HUES6 (cell line): ENCODE measurements at regions not wholly inside any gene's neighbourhood (a gene's known extent, or its start where the extent isn't known, plus 50 kb on each side); places are given as distances from the start of the nearest gene placed in this dataset.
"Not testable (repeated sequence)": the region's sequence is repeated elsewhere in the genome, so short reads cannot be mapped to it uniquely, and the experiment has no call there.

Experiments used
- H3K27ac ChIP-seq: 2 replicates; pipeline ENCODE4 v1.7.0; 2013; ENCODE audit warnings: low read depth, mild to moderate bottlenecking, low read length, inconsistent platforms
- H3K27me3 ChIP-seq: 2 replicates; pipeline ENCODE4 v1.6.1; 2013; ENCODE audit warnings: low read length; ENCODE audit not compliant: control insufficient read depth, insufficient read depth
- H3K36me3 ChIP-seq: 2 replicates; pipeline ENCODE4 v1.6.1; 2013; ENCODE audit warnings: low read length; ENCODE audit not compliant: control insufficient read depth, insufficient read depth
- H3K4me1 ChIP-seq: 2 replicates; pipeline ENCODE4 v1.6.1; 2013; ENCODE audit warnings: low read length; ENCODE audit not compliant: control insufficient read depth, insufficient read depth
- H3K4me3 ChIP-seq: 2 replicates; pipeline ENCODE4 v1.5.1; 2013; ENCODE audit warnings: low read depth, low read length
- H3K9ac ChIP-seq: one replicate; pipeline ENCODE4 v1.6.1; 2013; ENCODE audit warnings: mild to moderate bottlenecking, low read length
- H3K9me3 ChIP-seq: 2 replicates; pipeline ENCODE4 v1.6.1; 2013; ENCODE audit warnings: low read depth, low read length; ENCODE audit not compliant: control insufficient read depth, insufficient read depth

DNA sequence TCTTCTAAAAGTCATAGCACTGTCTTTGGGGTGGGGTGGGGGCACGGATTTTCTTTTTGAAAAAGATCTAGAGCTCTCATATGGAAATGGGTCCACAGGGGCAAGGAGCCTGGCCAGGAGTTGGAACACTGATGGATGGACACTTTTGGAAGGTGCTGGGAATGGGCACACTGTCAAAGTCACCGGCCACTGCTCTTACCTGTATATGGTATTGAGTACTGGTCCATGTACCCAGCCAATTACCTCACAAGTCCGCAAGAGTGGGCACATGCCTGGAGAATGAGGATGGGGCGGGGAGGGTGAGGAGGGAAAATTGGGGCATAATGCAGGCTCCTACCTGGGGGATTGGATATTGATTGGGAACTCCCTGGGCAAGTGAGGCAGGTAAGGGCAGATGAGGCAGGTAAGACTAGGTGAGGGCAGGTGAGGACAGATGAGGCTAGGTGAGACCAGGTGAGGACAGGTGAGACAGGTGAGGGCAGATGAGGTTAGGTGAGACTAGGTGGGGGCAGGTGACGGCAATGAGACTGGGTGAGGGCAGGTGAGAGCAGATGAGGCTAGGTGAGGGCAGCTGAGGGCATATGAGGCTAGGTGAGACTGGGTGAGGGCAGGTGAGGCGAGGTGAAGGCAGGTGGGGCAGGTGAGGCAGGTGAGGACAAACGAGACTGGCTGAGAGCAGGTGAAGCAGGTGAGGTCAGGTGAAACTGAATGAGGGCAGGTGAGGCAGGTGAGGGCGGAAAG, 167.9 kb downstream of the NRN1 start:
- Histone ChIP-seq H3K4me1 (no peaks in the 10 kb centered on the region), H3K36me3 (no peaks in the 10 kb centered on the region), H3K4me3 (no peak overlapping the region), H3K9me3 (peaks cover 8% of the 10 kb centered on the region; the same call in 1 of the 2 replicates), H3K27me3 (peaks cover 35% of the 10 kb centered on the region), H3K9ac (no peak overlapping the region), H3K27ac (no peak overlapping the region)

DNA sequence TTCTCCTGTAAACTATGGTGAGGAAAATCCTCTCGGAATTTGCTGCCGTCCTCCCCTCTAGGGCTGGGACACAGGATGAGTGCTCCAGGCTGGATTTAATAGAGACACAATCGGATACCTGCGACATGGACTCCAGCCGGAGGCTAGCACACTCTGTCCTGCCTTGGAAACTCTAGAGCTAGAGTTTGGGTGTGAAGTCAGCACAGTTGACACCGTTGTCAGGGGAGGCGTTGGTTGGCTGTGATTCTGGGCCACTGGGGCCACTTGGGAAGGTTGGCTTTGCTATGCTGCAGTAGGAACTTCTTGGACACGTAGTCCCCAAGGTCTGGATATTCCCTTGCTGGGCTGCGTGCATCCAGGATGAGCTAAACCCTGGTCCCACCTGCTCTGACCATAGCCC, 169.4 kb downstream of the NRN1 start:
- Histone ChIP-seq H3K4me3 (no peak overlapping the region), H3K4me1 (no peaks in the 10 kb centered on the region), H3K36me3 (no peaks in the 10 kb centered on the region), H3K27ac (no peak overlapping the region), H3K9ac (no peak overlapping the region), H3K27me3 (peaks cover 25% of the 10 kb centered on the region), H3K9me3 (peaks cover 8% of the 10 kb centered on the region; the same call in 1 of the 2 replicates)

DNA sequence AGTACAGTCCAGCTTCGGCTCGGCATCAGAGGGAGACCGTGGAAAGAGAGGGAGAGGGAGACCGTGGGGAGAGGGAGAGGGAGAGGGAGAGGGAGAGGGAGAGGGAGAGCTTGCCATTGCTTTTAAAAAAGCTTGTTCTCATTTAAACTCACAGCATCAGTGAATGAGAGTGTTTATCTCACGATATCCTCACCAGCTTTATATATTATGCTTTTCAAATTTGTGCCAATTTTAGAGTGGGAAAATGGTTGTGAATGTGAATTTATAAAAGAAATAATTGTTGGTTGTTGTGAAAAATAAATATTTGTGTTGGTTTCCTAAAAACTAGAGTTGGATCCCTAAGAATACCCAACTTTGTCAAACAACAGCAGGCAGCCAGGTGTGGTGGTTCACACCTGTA, 170.1 kb downstream of the NRN1 start:
- not testable (repeated sequence) for H3K9me3 ChIP-seq, H3K4me1 ChIP-seq, H3K9ac ChIP-seq, H3K4me3 ChIP-seq, H3K27ac ChIP-seq, H3K36me3 ChIP-seq
- peaks cover 25% of the 10 kb centered on the region for H3K27me3 ChIP-seq

DNA sequence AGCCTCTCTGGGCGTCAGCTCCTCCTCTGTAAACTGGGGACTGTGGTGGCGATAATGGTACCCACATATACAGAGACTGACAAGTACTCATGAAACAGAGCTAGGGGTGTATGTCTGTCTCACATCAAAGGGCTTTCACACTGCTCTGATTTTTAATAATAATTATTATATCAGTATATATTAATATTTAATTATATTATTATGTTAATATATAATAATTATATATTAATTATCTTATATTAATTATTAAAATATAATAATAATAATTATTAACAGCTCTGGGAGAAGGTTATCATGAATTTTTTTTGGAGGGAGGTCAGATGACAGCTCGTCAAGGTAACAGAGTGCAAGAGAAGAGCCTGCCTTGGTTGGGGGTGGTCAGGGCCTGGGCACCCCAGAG, 173.6 kb downstream of the NRN1 start:
- Histone ChIP-seq H3K27ac (no peak overlapping the region), H3K27me3 (no peaks in the 10 kb centered on the region; the same call in 1 of the 2 replicates), H3K9me3 (peaks cover 8% of the 10 kb centered on the region; the same call in 1 of the 2 replicates), H3K4me1 (no peaks in the 10 kb centered on the region), H3K36me3 (no peaks in the 10 kb centered on the region), H3K9ac (no peak overlapping the region), H3K4me3 (no peak overlapping the region)

DNA sequence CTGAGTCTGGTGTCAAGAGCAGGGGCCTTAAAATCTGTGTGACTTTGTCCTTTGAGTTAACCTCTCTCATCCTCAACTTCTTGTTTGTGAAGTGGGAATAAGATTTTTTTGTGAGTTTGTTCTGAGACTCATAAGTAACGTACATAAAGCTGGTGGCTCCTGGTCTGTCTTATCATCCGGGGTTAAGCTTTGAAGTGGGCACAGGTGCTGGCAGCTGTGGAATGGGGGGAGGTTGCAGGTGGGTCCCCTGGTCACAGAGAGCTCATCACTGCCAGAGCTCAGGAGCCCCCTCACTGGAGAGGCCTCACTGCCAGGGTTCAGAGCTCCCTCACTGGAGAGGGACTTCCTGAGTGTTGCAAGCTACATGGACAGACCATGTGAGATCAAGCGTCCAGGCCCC, 174.1 kb downstream of the NRN1 start:
- no peak overlapping the region for H3K9ac ChIP-seq
- no peaks in the 10 kb centered on the region for H3K4me1 ChIP-seq
- H3K36me3 ChIP-seq = no peaks in the 10 kb centered on the region
- H3K4me3 ChIP-seq = no peak overlapping the region
- peaks cover 8% of the 10 kb centered on the region; the same call in 1 of the 2 replicates for H3K9me3 ChIP-seq
- no peak overlapping the region for H3K27ac ChIP-seq
- H3K27me3 ChIP-seq = no peaks in the 10 kb centered on the region; the same call in 1 of the 2 replicates

DNA sequence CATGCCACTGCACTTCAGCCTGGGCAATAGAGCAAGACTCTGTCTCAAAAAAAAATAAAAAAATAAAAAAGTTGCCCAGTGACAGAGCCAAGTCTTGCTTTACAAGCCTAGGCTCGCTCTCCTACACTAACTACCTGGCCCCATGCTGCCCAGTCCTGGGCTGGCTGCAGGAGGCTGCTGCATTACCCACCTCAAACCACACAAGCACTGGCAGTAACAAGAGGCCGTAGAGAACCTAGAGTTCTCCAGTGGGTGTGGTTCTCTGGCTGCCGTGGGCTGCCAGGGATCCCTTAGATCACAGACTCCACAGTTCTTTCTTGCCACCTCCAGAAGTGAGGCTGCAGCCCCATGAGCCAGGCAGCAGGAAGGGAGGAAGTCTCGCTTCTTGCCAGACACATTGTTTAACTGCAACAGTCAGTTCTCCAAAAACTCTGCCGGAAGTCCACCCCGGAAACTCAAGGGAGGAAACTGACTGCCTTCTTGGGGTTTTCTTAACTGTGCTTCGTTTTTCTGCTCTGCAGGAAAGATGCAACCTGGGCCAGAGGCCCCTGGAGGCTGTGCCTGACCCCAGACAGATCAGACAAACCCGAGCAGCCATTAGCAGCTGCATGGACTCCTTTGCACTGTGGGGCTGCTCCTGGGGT, 175.4 kb downstream of the NRN1 start:
- not testable (repeated sequence) for H3K9ac ChIP-seq, H3K4me3 ChIP-seq, H3K27ac ChIP-seq

DNA sequence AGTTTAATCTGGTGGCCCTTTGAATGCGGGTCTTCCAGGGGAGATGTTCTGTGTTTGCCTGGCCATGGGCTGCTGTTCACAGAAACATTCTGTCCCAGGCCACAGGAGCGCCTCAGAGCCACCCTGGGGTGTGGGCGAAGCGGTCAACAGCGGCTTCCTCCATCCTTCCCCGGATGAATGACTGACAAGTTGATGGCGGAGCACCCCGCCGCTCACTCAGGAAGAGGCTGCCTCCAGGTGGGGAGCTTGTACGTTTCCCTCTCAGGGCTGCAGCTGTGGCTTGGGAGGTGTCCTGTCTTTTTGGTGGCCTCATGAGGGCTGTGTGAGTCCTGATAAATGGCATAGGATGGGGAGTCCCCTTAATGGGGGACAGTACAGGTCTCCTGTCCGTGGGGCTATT, 178.4 kb downstream of the NRN1 start:
- Histone ChIP-seq H3K4me1 (no peaks in the 10 kb centered on the region), H3K9me3 (no peaks in the 10 kb centered on the region), H3K9ac (no peak overlapping the region), H3K36me3 (no peaks in the 10 kb centered on the region), H3K27me3 (no peaks in the 10 kb centered on the region), H3K4me3 (no peak overlapping the region), H3K27ac (no peak overlapping the region)

More for the DNA sequence above, 175.4 kb downstream of the NRN1 start:
- H3K9me3 ChIP-seq, H3K4me1 ChIP-seq, H3K36me3 ChIP-seq, H3K27me3 ChIP-seq: not testable (repeated sequence)

DNA sequence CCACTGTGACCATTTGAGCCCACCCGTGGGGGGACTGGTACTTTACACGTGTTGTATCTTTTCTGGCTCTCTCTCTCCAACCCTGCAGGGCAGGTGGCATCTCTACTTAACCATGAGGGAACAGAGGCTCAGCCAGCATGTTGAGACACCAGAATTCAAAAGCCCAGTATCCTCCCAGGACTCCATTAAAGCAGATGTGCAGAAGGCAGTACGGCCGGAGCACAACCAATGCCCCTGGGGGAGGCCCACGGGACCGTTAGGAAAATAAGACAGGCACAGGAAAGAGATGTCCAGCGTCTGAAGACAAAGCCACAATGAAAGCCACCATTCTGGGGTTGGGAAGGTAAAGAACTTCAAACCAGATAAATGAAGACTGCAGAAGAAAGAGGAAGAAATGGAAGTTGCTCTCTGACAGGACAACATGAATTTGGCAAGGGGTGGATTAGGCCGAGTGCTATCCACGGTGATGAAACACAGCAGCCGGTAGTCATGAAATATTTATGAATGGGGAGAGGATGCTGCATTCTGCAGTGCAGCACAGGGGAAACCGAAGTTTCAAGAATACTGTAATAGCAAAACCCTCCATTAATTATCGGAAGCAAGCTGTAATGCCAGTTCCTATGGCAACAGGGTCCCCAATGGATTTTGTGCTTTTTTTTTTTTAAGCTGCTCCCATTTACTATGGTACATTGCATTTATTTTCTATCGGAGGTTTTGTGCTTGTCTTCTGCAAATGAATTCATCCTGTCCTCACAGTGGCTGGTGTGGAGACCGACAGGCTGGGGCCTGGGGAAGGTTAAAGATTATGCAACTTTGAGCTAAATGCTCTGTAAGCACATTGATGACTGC, 179.4 kb downstream of the NRN1 start:
- H3K9ac ChIP-seq = no peak overlapping the region
- no peaks in the 10 kb centered on the region for H3K27me3 ChIP-seq
- no peaks in the 10 kb centered on the region for H3K36me3 ChIP-seq
- 0 out of 2 replicates have a peak, but pooled peaks cover 2% of the 10 kb centered on the region for H3K9me3 ChIP-seq
- H3K27ac ChIP-seq = no peak overlapping the region
- no peaks in the 10 kb centered on the region for H3K4me1 ChIP-seq
- H3K4me3 ChIP-seq = no peak overlapping the region

DNA sequence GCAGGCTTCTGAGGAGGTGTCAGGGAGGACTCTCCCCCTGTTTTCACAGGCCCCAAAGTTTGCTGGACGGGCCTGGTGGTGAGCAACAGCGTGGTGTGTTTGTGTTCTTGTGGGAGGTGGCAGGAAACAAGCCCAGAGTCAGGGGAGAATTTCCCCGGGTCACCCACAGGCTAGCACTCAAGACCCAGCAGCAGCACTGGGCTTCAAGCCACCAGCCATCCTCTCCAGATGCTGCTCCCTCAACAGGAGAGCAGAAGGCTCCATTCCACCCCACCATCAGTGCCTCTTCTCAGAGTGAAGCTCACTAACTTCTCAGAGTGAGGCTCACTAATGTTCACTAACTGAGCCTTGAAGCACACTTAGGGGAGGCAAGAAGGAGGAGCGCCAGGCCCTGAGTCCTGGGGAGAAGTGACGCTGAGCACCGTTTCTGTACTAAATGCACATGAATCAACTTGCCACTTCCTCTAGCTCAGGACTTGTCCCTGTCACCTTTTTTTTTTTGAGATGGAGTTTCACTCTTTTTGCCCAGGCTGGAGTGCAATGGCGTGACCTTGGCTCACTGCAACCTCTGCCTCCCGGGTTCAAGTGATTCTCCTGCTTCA, 182.2 kb downstream of the NRN1 start:
- not testable (repeated sequence) for H3K9ac ChIP-seq, H3K9me3 ChIP-seq, H3K27ac ChIP-seq, H3K4me3 ChIP-seq, H3K36me3 ChIP-seq, H3K4me1 ChIP-seq, H3K27me3 ChIP-seq
